ENCODE measurements at regions not wholly inside any gene's neighbourhood (a gene's known extent, or its start where the extent isn't known, plus 50 kb on each side); places are given as distances from the start of the nearest gene placed in this dataset.
A peak's percentile ranks its signal among the peaks of the same experiment; 100 is the strongest.
"Not testable (repeated sequence)": the region's sequence is repeated elsewhere in the genome, so short reads cannot be mapped to it uniquely, and the experiment has no call there.

- no peak for DNase-seq
Measured at GRCh38 chr14:40340708-40341107, 908.5 kb upstream of the FBXO33 start.

DNA sequence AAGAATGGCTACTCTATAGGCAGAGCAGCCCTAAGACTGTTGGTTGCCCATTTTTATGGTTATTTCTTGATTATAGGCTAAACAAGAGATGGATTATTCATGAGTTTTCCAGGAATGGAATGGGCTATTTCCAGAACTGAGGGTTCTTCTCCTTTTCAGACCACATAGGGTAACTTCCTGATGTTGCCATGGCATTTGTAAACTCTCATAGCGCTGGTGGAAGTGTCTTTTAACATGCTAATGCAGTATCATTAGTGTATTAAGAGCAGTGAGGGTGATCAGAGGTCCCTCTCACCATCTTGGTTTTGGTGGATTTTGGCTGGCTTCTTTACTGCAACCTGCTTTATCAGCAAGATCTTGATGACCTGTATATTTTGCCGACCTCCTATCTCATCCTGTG is 904.6 kb upstream of the FBXO33 start:
- no peak for DNase-seq

- DNase-seq = not testable (repeated sequence)
Measured at GRCh38 chr14:40326519-40326918, 894.3 kb upstream of the FBXO33 start.

- no peak for DNase-seq
Measured at GRCh38 chr14:40318211-40318719, 886.0 kb upstream of the FBXO33 start.

DNA sequence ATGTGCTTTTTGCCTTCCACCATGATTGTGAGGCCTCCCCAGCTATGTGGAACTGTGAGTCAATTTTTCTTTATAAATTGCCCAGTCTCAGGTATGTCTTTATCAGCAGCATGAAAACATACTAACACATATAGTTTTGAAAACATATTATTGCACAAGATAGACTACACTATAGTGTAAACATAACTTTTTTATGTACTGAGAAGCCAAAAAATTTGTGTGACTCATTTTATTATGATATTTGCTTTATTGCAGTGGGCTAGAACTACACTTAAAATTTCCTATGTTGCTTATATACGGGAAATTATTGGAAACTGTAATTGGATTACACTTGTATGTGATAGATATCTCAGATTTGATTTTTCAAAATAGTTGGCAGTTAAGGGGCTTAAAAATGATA is 885.5 kb upstream of the FBXO33 start:
- no peak for DNase-seq

GRCh38 chr14:40312296-40312695 is 880.1 kb upstream of the FBXO33 start:
- no peak for DNase-seq

- no peak for DNase-seq
Measured at GRCh38 chr14:40309124-40309523, 876.9 kb upstream of the FBXO33 start.

- DNase-seq = no peak
Measured at GRCh38 chr14:40308240-40308639, 876.0 kb upstream of the FBXO33 start.

- DNase-seq = no peak
Measured at GRCh38 chr14:40296821-40297220, 864.6 kb upstream of the FBXO33 start.

DNA sequence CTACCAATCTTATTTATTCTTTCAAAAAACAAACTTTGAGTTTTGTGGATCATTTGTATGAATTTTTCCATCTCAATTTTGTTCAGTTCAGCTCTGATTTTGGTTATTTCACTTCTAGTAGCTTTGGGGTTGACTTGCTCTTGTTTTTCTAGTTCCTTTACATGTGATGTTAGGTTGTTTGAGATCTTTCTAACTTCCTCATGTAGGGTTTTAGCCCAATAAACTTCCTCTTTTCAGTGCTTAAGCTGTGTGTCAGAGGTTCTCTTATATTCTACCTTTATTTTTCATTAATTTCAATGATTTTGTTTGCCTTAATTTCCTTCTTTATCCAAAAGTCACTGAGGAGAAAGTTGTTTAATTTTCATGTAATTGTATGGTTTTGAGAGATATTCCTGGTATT is 860.4 kb upstream of the FBXO33 start:
- no peak for DNase-seq

- no peak for DNase-seq
Measured at GRCh38 chr14:40282196-40282595, 850.0 kb upstream of the FBXO33 start.

DNA sequence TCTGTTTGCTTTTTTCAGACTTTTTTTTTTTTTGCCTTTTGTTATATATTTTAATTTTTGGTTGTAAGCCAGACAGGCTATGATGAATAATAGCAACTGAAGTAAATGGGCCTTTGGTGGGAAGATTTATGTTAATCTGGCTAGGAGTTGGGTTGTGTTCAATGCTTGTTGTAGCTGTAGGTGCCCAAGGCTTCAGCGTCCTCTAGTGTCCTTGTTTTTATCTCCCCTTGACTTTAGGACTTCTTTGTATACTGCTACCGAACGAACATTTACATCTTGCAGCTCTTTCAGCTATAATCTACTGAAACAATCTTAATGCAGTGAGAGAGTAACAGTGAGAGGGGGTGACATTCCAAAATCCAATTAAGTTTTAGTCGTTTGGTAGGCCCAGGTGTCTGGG is 848.4 kb upstream of the FBXO33 start:
- no peak for DNase-seq

GRCh38 chr14:40273417-40273816 is 841.2 kb upstream of the FBXO33 start:
- no peak for DNase-seq

- DNase-seq = no peak
Measured at GRCh38 chr14:40271480-40271879, 839.2 kb upstream of the FBXO33 start.

GRCh38 chr14:40269436-40269835 is 837.2 kb upstream of the FBXO33 start:
- no peak for DNase-seq

DNA sequence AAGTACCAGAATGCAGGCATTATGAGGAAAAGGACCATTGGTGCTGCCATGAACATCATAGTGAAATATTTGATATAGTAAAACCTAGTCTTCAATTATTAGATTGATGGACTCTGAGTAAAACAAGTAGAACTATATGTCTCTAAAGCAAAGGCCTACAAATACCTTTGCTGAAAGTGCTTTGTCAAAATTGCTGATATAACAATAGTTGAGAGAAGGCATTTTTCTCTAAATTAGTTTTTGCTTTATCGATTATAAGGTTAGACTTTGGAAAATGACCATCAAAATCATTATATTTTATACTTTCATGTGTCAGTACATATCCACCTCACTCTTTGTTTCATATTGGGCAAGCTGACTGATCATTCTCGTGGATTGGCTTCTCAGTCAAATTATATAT is 836.0 kb upstream of the FBXO33 start:
- DNase-seq = no peak

DNA sequence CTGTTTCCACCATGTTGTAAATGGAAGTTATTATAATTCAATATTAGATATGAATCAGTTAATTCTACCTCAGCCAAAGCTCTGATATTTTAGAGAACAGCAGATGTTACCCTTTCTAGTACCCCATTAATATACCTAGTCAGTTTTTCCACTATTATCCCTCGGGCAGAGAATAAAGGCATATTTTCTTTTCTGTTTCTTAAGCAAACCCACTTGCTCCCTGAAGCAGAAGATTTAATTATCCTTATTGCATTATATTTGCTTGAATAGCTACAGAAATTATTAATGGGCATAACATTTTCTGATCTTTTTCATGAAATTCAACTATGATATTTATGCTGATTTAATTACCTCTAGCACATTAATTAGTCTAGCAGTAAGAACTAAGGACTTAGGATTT is 832.9 kb upstream of the FBXO33 start:
- no peak for DNase-seq

DNA sequence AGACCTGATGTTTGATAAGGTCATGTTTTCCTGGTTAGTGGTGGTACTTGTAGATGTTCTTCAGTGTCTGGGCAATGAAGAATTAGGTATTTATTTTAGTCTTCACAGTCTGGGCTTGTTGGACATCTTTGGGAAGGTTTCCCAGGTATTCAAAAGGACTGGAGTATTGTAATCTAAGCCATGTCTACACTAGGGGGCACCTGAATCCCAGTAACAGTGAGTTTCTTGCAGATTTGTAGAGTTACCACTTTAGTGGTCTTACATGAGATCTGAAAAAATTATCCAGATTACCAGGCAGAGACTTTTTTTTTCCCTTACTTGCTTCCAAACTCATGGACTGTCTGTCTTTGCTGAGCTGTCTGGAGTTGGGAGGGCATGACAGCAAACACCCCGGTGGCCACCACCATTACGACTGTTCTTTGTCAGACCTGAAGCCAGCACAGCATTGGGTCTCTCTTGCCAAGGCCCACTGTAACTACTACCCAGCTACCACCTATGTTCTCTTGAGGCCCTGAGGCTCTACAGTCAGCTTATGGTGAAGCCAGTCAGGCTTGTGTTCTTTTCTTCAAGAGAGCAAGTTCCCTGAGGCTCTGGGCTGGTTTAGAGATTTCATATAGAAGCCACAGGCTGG is 820.7 kb upstream of the FBXO33 start:
- DNase-seq = no peak

DNA sequence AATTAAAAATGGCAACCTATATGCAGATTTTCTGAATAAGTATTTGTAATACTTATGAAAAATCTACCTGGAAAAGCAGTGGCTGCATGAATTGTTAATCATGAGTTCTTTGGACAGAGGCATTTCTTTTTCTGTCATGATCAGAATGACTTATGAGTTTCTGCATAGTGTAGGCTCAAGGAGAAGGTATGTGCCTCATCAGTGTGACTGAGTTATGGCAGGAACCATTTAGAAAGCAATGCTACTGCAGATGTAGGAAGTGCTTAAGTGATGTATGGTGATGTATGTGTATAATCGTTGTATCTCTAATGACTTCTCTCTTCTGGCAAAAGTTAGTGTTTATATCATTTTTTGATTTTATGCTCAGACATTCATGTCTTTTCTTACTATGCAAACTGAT is 816.4 kb upstream of the FBXO33 start:
- DNase-seq = no peak

- no peak for DNase-seq
Measured at GRCh38 chr14:40240245-40240859, 808.1 kb upstream of the FBXO33 start.

- no peak for DNase-seq
Measured at GRCh38 chr14:40232302-40232701, 800.1 kb upstream of the FBXO33 start.

- no peak for DNase-seq
Measured at GRCh38 chr14:40229676-40230075, 797.4 kb upstream of the FBXO33 start.

- DNase-seq = no peak
Measured at GRCh38 chr14:40222996-40223395, 790.8 kb upstream of the FBXO33 start.

- DNase-seq = peak; percentile 14
Measured at GRCh38 chr14:40221428-40221827, 789.2 kb upstream of the FBXO33 start.

- DNase-seq = no peak
Measured at GRCh38 chr14:40219032-40219431, 786.8 kb upstream of the FBXO33 start.
